H7 (cell line): ENCODE measurements at regions not wholly inside any gene's neighbourhood (a gene's known extent, or its start where the extent isn't known, plus 50 kb on each side); places are given as distances from the start of the nearest gene placed in this dataset.
"Not testable (repeated sequence)": the region's sequence is repeated elsewhere in the genome, so short reads cannot be mapped to it uniquely, and the experiment has no call there.

Experiments
- DNase-seq: peaks from one replicate; pipeline ENCODE4 v3.0.0; 2012
- H3K27me3 ChIP-seq: 2 replicates; pipeline ENCODE4 v1.6.0; 2011; ENCODE audit warnings: mild to moderate bottlenecking, low read length; ENCODE audit not compliant: control insufficient read depth, insufficient read depth
- H3K36me3 ChIP-seq: replicated peaks from 2 replicates; pipeline ENCODE4 v1.5.1; 2011; ENCODE audit warnings: low read length; ENCODE audit not compliant: control insufficient read depth, insufficient read depth
- H3K4me3 ChIP-seq: 2 replicates; pipeline ENCODE4 v1.5.1; 2011; ENCODE audit warnings: low read depth, mild to moderate bottlenecking, control low read depth, low read length, moderate library complexity; ENCODE audit not compliant: insufficient read depth

GRCh38 chr10:64810046-64810445, 1288.8 kb downstream of the REEP3 start:
- not testable (repeated sequence) for H3K27me3 ChIP-seq, DNase-seq, H3K36me3 ChIP-seq, H3K4me3 ChIP-seq

GRCh38 chr10:64813391-64813790, 1292.2 kb downstream of the REEP3 start:
- Histone ChIP-seq H3K4me3 (no peak overlapping the region), H3K27me3 (no peaks in the 10 kb centered on the region), H3K36me3 (no peaks in the 10 kb centered on the region)
- no peak for DNase-seq

GRCh38 chr10:64814201-64814600, 1293.0 kb downstream of the REEP3 start:
- Histone ChIP-seq H3K36me3 (no peaks in the 10 kb centered on the region), H3K27me3 (no peaks in the 10 kb centered on the region), H3K4me3 (no peak overlapping the region)
- no peak for DNase-seq

- Histone ChIP-seq H3K27me3 (no peaks in the 10 kb centered on the region), H3K4me3 (no peak overlapping the region), H3K36me3 (no peaks in the 10 kb centered on the region)
- no peak for DNase-seq
Observed at GRCh38 chr10:64829888-64830412, 1308.7 kb downstream of the REEP3 start.

GRCh38 chr10:64830869-64831268, 1309.7 kb downstream of the REEP3 start:
- DNase-seq: no peak
- no peak overlapping the region for H3K4me3 ChIP-seq
- H3K27me3 ChIP-seq: no peaks in the 10 kb centered on the region
- H3K36me3 ChIP-seq: no peaks in the 10 kb centered on the region

GRCh38 chr10:64840341-64840740, 1319.1 kb downstream of the REEP3 start:
- no peak overlapping the region for H3K4me3 ChIP-seq
- DNase-seq: no peak
- no peaks in the 10 kb centered on the region for H3K27me3 ChIP-seq
- H3K36me3 ChIP-seq: no peaks in the 10 kb centered on the region

- H3K4me3 ChIP-seq: no peak overlapping the region
- no peak for DNase-seq
- H3K36me3 ChIP-seq: no peaks in the 10 kb centered on the region
- no peaks in the 10 kb centered on the region for H3K27me3 ChIP-seq
Observed at GRCh38 chr10:64846700-64847099, 1325.5 kb downstream of the REEP3 start.

GRCh38 chr10:64855941-64856340, 1334.7 kb downstream of the REEP3 start:
- no peak for DNase-seq
- H3K36me3 ChIP-seq: no peaks in the 10 kb centered on the region
- H3K27me3 ChIP-seq: no peaks in the 10 kb centered on the region
- H3K4me3 ChIP-seq: no peak overlapping the region

- H3K27me3 ChIP-seq: no peaks in the 10 kb centered on the region
- DNase-seq: no peak
- no peak overlapping the region for H3K4me3 ChIP-seq
- no peaks in the 10 kb centered on the region for H3K36me3 ChIP-seq
Observed at GRCh38 chr10:64859911-64860310, 1338.7 kb downstream of the REEP3 start.

GRCh38 chr10:64863836-64864235, 1342.6 kb downstream of the REEP3 start:
- no peak overlapping the region for H3K4me3 ChIP-seq
- DNase-seq: no peak
- no peaks in the 10 kb centered on the region for H3K27me3 ChIP-seq
- H3K36me3 ChIP-seq: no peaks in the 10 kb centered on the region

GRCh38 chr10:64867501-64867962, 1346.3 kb downstream of the REEP3 start:
- no peak for DNase-seq
- Histone ChIP-seq H3K27me3 (no peaks in the 10 kb centered on the region), H3K4me3 (no peak overlapping the region), H3K36me3 (no peaks in the 10 kb centered on the region)

GRCh38 chr10:64873088-64873487, 1351.9 kb downstream of the REEP3 start:
- H3K4me3 ChIP-seq: no peak overlapping the region
- no peaks in the 10 kb centered on the region for H3K36me3 ChIP-seq
- no peaks in the 10 kb centered on the region for H3K27me3 ChIP-seq
- no peak for DNase-seq

- no peak for DNase-seq
- Histone ChIP-seq H3K36me3 (no peaks in the 10 kb centered on the region), H3K4me3 (no peak overlapping the region), H3K27me3 (no peaks in the 10 kb centered on the region)
Observed at GRCh38 chr10:64873959-64874358, 1352.8 kb downstream of the REEP3 start.

- H3K36me3 ChIP-seq: no peaks in the 10 kb centered on the region
- H3K4me3 ChIP-seq: no peak overlapping the region
- H3K27me3 ChIP-seq: no peaks in the 10 kb centered on the region
- no peak for DNase-seq
Observed at GRCh38 chr10:64880546-64880945, 1359.3 kb downstream of the REEP3 start.

GRCh38 chr10:64881257-64881656, 1360.1 kb downstream of the REEP3 start:
- Histone ChIP-seq H3K4me3 (no peak overlapping the region), H3K36me3 (no peaks in the 10 kb centered on the region), H3K27me3 (no peaks in the 10 kb centered on the region)
- DNase-seq: no peak

- H3K27me3 ChIP-seq: no peaks in the 10 kb centered on the region
- no peak for DNase-seq
- no peaks in the 10 kb centered on the region for H3K36me3 ChIP-seq
- no peak overlapping the region for H3K4me3 ChIP-seq
Observed at GRCh38 chr10:64896582-64896981, 1375.4 kb downstream of the REEP3 start.
